HEK293 (cell line): ENCODE measurements at regions not wholly inside any gene's neighbourhood (a gene's known extent, or its start where the extent isn't known, plus 50 kb on each side); places are given as distances from the start of the nearest gene placed in this dataset.

ENCODE experiments used
- CTCF ChIA-PET: fragments of 350-600 bp; formaldehyde crosslinking; extraction: SDS; loops from one replicate; lab custom pipeline; 2021; ENCODE audit warnings: antibody characterized with exemption; lab: Yijun Ruan, JAX
- POLR2A ChIA-PET: fragments of 300-600 bp; formaldehyde crosslinking; extraction: SDS; loops from one replicate; lab custom pipeline; 2020; ENCODE audit warnings: antibody characterized with exemption, inconsistent platforms; lab: Yijun Ruan, JAX
- H3K27ac ChIP-seq: fragments of 200-500 bp; sonication (Bioruptor generic); 2 replicates; pipeline ENCODE4 v1.5.1; 2014; ENCODE audit warnings: low read depth, low read length, control low read depth, inconsistent platforms; ENCODE audit errors: extremely low read depth
- H3K36me3 ChIP-seq, 2 experiments: fragments of 200-500 bp in 1 of 2; sonication (Bioruptor generic) in 1 of 2; 1 replicate in 1 of 2; 2 replicates in 1 of 2; pipeline ENCODE4 v1.5.1; 2014 to 2017; ENCODE audit warnings: inconsistent platforms in 2 of 2, low read length in 2 of 2; ENCODE audit not compliant: control insufficient read depth in 2 of 2, insufficient read depth in 1 of 2
- H3K4me1 ChIP-seq: fragments of 200-500 bp; sonication (Bioruptor generic); 2 replicates; pipeline ENCODE4 v1.5.1; 2014; ENCODE audit warnings: mild to moderate bottlenecking, low read length, inconsistent platforms; ENCODE audit not compliant: control insufficient read depth, insufficient read depth
- H3K4me3 ChIP-seq: 2 replicates; pipeline ENCODE4 v1.5.1; 2011; ENCODE audit warnings: low read depth, mild to moderate bottlenecking, control low read depth, low read length, moderate library complexity
- H3K9me3 ChIP-seq: fragments of 200-500 bp; sonication (Bioruptor generic); 2 replicates; pipeline ENCODE4 v1.5.1; 2014; ENCODE audit warnings: low read depth, low read length, inconsistent platforms; ENCODE audit not compliant: control insufficient read depth, insufficient read depth
- BCL11B ChIP-seq: fragments of 450-650 bp; formaldehyde crosslinking; IDR thresholded peaks from 2 replicates; pipeline ENCODE4 v1.5.1; 2016; ENCODE audit warnings: low read depth, missing biosample characterization, missing genetic modification characterization
- KLF1 ChIP-seq: fragments of 450-650 bp; formaldehyde crosslinking; IDR thresholded peaks from 2 replicates; pipeline ENCODE4 v1.5.1; 2016; ENCODE audit warnings: missing biosample characterization, missing genetic modification characterization
- MZF1 ChIP-seq: fragments of 450-650 bp; formaldehyde crosslinking; IDR thresholded peaks from 2 replicates; pipeline ENCODE4 v1.5.1; 2017; ENCODE audit warnings: missing biosample characterization, missing genetic modification characterization, borderline replicate concordance
- SCRT2 ChIP-seq: fragments of 450-650 bp; formaldehyde crosslinking; IDR thresholded peaks from 2 replicates; pipeline ENCODE4 v1.5.1; 2016; ENCODE audit warnings: missing biosample characterization, missing genetic modification characterization
- TRIM28 ChIP-seq: IDR thresholded peaks from 2 replicates; pipeline ENCODE4 v1.6.1; 2011; ENCODE audit warnings: low read length, control low read depth, borderline replicate concordance
- TSHZ1 ChIP-seq: fragments of 450-650 bp; formaldehyde crosslinking; IDR thresholded peaks from 2 replicates; pipeline ENCODE4 v1.5.1; 2016; ENCODE audit warnings: missing biosample characterization, missing genetic modification characterization, borderline replicate concordance
- ZBTB17 ChIP-seq: fragments of 450-650 bp; formaldehyde crosslinking; IDR thresholded peaks from 2 replicates; pipeline ENCODE4 v1.5.1; 2016; ENCODE audit warnings: missing biosample characterization, missing genetic modification characterization
- ZBTB20 ChIP-seq: fragments of 450-650 bp; formaldehyde crosslinking; IDR thresholded peaks from 2 replicates; pipeline ENCODE4 v1.5.1; 2016; ENCODE audit warnings: missing biosample characterization, missing genetic modification characterization
- ZNF146 ChIP-seq: fragments of 450-650 bp; formaldehyde crosslinking; IDR thresholded peaks from 2 replicates; pipeline ENCODE4 v1.5.1; 2016; ENCODE audit warnings: missing biosample characterization, missing genetic modification characterization
- ZNF169 ChIP-seq: fragments of 450-650 bp; formaldehyde crosslinking; IDR thresholded peaks from 2 replicates; pipeline ENCODE4 v1.5.1; 2016; ENCODE audit warnings: missing biosample characterization, missing genetic modification characterization
- ZNF184 ChIP-seq: fragments of 450-650 bp; IDR thresholded peaks from 2 replicates; pipeline ENCODE4 v1.5.1; 2018; ENCODE audit warnings: missing biosample characterization, mild to moderate bottlenecking, missing genetic modification characterization
- ZNF292 ChIP-seq: fragments of 450-650 bp; formaldehyde crosslinking; IDR thresholded peaks from 2 replicates; pipeline ENCODE4 v1.5.1; 2016; ENCODE audit warnings: low read depth, missing biosample characterization, missing genetic modification characterization, borderline replicate concordance
- ZNF324 ChIP-seq: fragments of 450-650 bp; formaldehyde crosslinking; IDR thresholded peaks from 2 replicates; pipeline ENCODE4 v1.5.1; 2016; ENCODE audit warnings: missing biosample characterization, missing genetic modification characterization
- ZNF335 ChIP-seq: fragments of 450-650 bp; formaldehyde crosslinking; conservative IDR thresholded peaks from 2 replicates; pipeline ENCODE4 v1.5.1; 2016; ENCODE audit warnings: missing biosample characterization, missing genetic modification characterization
- ZNF37A ChIP-seq: fragments of 450-650 bp; IDR thresholded peaks from 2 replicates; pipeline ENCODE4 v1.5.1; 2018; ENCODE audit warnings: missing biosample characterization, missing genetic modification characterization
- ZNF404 ChIP-seq: fragments of 450-650 bp; formaldehyde crosslinking; IDR thresholded peaks from 2 replicates; pipeline ENCODE4 v1.5.1; 2017; ENCODE audit warnings: missing biosample characterization, missing genetic modification characterization
- ZNF426 ChIP-seq: fragments of 450-650 bp; formaldehyde crosslinking; IDR thresholded peaks from 2 replicates; pipeline ENCODE4 v1.5.1; 2017; ENCODE audit warnings: missing biosample characterization, missing genetic modification characterization, mild to moderate bottlenecking, inconsistent platforms, moderate library complexity
- ZNF501 ChIP-seq: fragments of 450-650 bp; formaldehyde crosslinking; IDR thresholded peaks from 2 replicates; pipeline ENCODE4 v1.5.1; 2016; ENCODE audit warnings: missing biosample characterization, missing genetic modification characterization
- ZNF514 ChIP-seq: fragments of 450-650 bp; formaldehyde crosslinking; IDR thresholded peaks from 2 replicates; pipeline ENCODE4 v1.5.1; 2016; ENCODE audit warnings: missing biosample characterization, missing genetic modification characterization
- ZNF548 ChIP-seq: fragments of 450-650 bp; formaldehyde crosslinking; IDR thresholded peaks from 2 replicates; pipeline ENCODE4 v1.5.1; 2016; ENCODE audit warnings: missing biosample characterization, missing genetic modification characterization
- ZNF561 ChIP-seq: fragments of 450-650 bp; IDR thresholded peaks from 2 replicates; pipeline ENCODE4 v1.5.1; 2018; ENCODE audit warnings: missing biosample characterization, missing genetic modification characterization, borderline replicate concordance
- ZNF571 ChIP-seq: fragments of 450-650 bp; formaldehyde crosslinking; IDR thresholded peaks from 2 replicates; pipeline ENCODE4 v1.5.0; 2017; ENCODE audit warnings: missing biosample characterization, missing genetic modification characterization
- ZNF585B ChIP-seq: fragments of 450-650 bp; formaldehyde crosslinking; IDR thresholded peaks from 2 replicates; pipeline ENCODE4 v1.5.1; 2016; ENCODE audit warnings: missing biosample characterization, missing genetic modification characterization
- ZNF621 ChIP-seq: fragments of 450-650 bp; formaldehyde crosslinking; IDR thresholded peaks from 2 replicates; pipeline ENCODE4 v1.5.1; 2017; ENCODE audit warnings: missing biosample characterization, missing genetic modification characterization
- ZNF664 ChIP-seq: fragments of 450-650 bp; formaldehyde crosslinking; IDR thresholded peaks from 2 replicates; pipeline ENCODE4 v1.5.1; 2016; ENCODE audit warnings: missing biosample characterization, missing genetic modification characterization
- ZNF677 ChIP-seq: fragments of 450-650 bp; IDR thresholded peaks from 2 replicates; pipeline ENCODE4 v1.5.0; 2018; ENCODE audit warnings: missing biosample characterization, mild to moderate bottlenecking, missing genetic modification characterization, moderate library complexity
- ZNF768 ChIP-seq: fragments of 450-650 bp; formaldehyde crosslinking; IDR thresholded peaks from 2 replicates; pipeline ENCODE4 v1.5.1; 2018; ENCODE audit warnings: missing biosample characterization, mild to moderate bottlenecking, missing genetic modification characterization
- ZNF776 ChIP-seq: fragments of 450-650 bp; formaldehyde crosslinking; IDR thresholded peaks from 2 replicates; pipeline ENCODE4 v1.5.0; 2017; ENCODE audit warnings: missing biosample characterization, missing genetic modification characterization, borderline replicate concordance
- ZSCAN18 ChIP-seq: fragments of 450-650 bp; formaldehyde crosslinking; IDR thresholded peaks from 2 replicates; pipeline ENCODE4 v1.5.1; 2016; ENCODE audit warnings: missing biosample characterization, missing genetic modification characterization
- ZSCAN23 ChIP-seq: fragments of 450-650 bp; formaldehyde crosslinking; IDR thresholded peaks from 2 replicates; pipeline ENCODE4 v1.5.1; 2016; ENCODE audit warnings: missing biosample characterization, missing genetic modification characterization
- TF ChIP-seq, protein P1 (sequence below): fragments of 450-650 bp; formaldehyde crosslinking; IDR thresholded peaks from 2 replicates; pipeline ENCODE4 v1.5.1; 2017; ENCODE audit warnings: missing biosample characterization, missing genetic modification characterization
- TF ChIP-seq, protein P2 (sequence below): fragments of 450-650 bp; formaldehyde crosslinking; IDR thresholded peaks from 2 replicates; pipeline ENCODE4 v1.5.1; 2016; ENCODE audit warnings: missing biosample characterization, missing genetic modification characterization

GRCh38 chr1:177442584-177442983 is 271.8 kb downstream of the BRINP2 start:
- CTCF ChIA-PET, result no interaction called here
- Histone ChIP-seq H3K36me3 (no peaks in the 10 kb centered on the region), H3K4me3 (no peak overlapping the region), H3K9me3 (no peaks in the 10 kb centered on the region), H3K27ac (no peak overlapping the region), H3K4me1 (peaks cover 5% of the 10 kb centered on the region)
- POLR2A ChIA-PET, result no interaction called here
- TF ChIP-seq ZBTB20 (no peak), ZNF292 (tag by site-specific recombination) (no peak), MZF1 (tag by site-specific recombination) (no peak), KLF1 (tag by site-specific recombination) (no peak), TSHZ1 (tag by site-specific recombination) (no peak), ZBTB17 (peak; percentile 37; the same call in 1 of the 2 replicates), TRIM28 (peak; percentile 37; the same call in 1 of the 2 replicates), ZNF621 (tag by site-specific recombination) (no peak), ZNF184 (peak; percentile 59; the same call in 1 of the 2 replicates), ZSCAN23 (tag by site-specific recombination) (no peak), ZNF426 (no peak), SCRT2 (tag by site-specific recombination) (no peak), ZNF677 (tag by site-specific recombination) (no peak), ZNF768 (no peak), ZNF548 (tag by site-specific recombination) (no peak), ZNF404 (tag by site-specific recombination) (no peak), ZSCAN18 (tag by site-specific recombination) (no peak)
- TF ChIP-seq, protein P1, sequence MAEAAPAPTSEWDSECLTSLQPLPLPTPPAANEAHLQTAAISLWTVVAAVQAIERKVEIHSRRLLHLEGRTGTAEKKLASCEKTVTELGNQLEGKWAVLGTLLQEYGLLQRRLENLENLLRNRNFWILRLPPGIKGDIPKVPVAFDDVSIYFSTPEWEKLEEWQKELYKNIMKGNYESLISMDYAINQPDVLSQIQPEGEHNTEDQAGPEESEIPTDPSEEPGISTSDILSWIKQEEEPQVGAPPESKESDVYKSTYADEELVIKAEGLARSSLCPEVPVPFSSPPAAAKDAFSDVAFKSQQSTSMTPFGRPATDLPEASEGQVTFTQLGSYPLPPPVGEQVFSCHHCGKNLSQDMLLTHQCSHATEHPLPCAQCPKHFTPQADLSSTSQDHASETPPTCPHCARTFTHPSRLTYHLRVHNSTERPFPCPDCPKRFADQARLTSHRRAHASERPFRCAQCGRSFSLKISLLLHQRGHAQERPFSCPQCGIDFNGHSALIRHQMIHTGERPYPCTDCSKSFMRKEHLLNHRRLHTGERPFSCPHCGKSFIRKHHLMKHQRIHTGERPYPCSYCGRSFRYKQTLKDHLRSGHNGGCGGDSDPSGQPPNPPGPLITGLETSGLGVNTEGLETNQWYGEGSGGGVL (tag by site-specific recombination), result no peak

GRCh38 chr1:177441281-177441680 is 270.5 kb downstream of the BRINP2 start:
- Histone ChIP-seq H3K9me3 (no peaks in the 10 kb centered on the region), H3K4me3 (no peak overlapping the region), H3K4me1 (peaks cover 5% of the 10 kb centered on the region), H3K36me3 (no peaks in the 10 kb centered on the region), H3K27ac (no peak overlapping the region)
- CTCF ChIA-PET, result no interaction called here
- POLR2A ChIA-PET, result no interaction called here
- TF ChIP-seq ZNF335 (tag by site-specific recombination) (no peak), ZNF37A (tag by site-specific recombination) (no peak), ZNF514 (tag by site-specific recombination) (no peak), ZNF571 (no peak), ZNF501 (tag by site-specific recombination) (no peak), ZNF146 (tag by site-specific recombination) (no peak), ZNF324 (tag by site-specific recombination) (no peak), ZNF776 (tag by site-specific recombination) (no peak), ZNF677 (tag by site-specific recombination) (no peak), ZNF664 (tag by site-specific recombination) (no peak), ZNF585B (tag by site-specific recombination) (no peak), ZNF561 (no peak), BCL11B (tag by site-specific recombination) (no peak), ZNF169 (tag by site-specific recombination) (no peak)
- TF ChIP-seq, protein P2, sequence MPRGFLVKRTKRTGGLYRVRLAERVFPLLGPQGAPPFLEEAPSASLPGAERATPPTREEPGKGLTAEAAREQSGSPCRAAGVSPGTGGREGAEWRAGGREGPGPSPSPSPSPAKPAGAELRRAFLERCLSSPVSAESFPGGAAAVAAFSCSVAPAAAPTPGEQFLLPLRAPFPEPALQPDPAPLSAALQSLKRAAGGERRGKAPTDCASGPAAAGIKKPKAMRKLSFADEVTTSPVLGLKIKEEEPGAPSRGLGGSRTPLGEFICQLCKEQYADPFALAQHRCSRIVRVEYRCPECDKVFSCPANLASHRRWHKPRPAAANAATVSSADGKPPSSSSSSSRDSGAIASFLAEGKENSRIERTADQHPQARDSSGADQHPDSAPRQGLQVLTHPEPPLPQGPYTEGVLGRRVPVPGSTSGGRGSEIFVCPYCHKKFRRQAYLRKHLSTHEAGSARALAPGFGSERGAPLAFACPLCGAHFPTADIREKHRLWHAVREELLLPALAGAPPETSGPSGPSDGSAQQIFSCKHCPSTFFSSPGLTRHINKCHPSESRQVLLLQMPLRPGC (tag by site-specific recombination), result no peak
